Stomach (tissue), 8 donors: ENCODE measurements at regions not wholly inside any gene's neighbourhood (a gene's known extent, or its start where the extent isn't known, plus 50 kb on each side); places are given as distances from the start of the nearest gene placed in this dataset.

Experiments used
- DNase-seq, 2 donors: peaks; one replicate each; pipeline versions ENCODE4 v3.0.0 to v3.0.0-alpha.2; 2013 to 2019
- H3K27ac ChIP-seq, 5 donors: fragments of 200-600 bp in 4 of 5; sonication (generic) in 4 of 5; one replicate each; pipeline ENCODE4 v1.5.1; 2013 to 2019; ENCODE audit warnings: mild to moderate bottlenecking in 1 of 5, moderate library complexity in 1 of 5
- H3K27me3 ChIP-seq, 3 donors: fragments of 200-600 bp; sonication (generic); one replicate each; pipeline ENCODE4 v1.5.1; 2017 to 2019; ENCODE audit warnings: mixed run types in 1 of 3
- H3K36me3 ChIP-seq, 4 donors: fragments of 200-600 bp; sonication (generic); 1 replicate in 3 of 4; 2 replicates in 1 of 4; pipeline ENCODE4 v1.5.1; 2016 to 2019
- H3K4me1 ChIP-seq, 4 donors: fragments of 200-600 bp; sonication (generic); one replicate each; pipeline ENCODE4 v1.5.1; 2016 to 2019
- H3K4me3 ChIP-seq, 4 donors: fragments of 200-600 bp; sonication (generic) in 3 of 4; one replicate each; pipeline ENCODE4 v1.5.1; 2016 to 2019; ENCODE audit warnings: mild to moderate bottlenecking in 1 of 4
- H3K9me3 ChIP-seq, 4 donors: fragments of 200-600 bp; sonication (generic); one replicate each; pipeline ENCODE4 v1.5.1; 2016 to 2019
- EP300 ChIP-seq: sonication (generic); formaldehyde crosslinking; IDR thresholded peaks from one replicate; pipeline ENCODE4 v1.6.1; 2017; ENCODE audit warnings: antibody characterized with exemption
- POLR2A ChIP-seq, 4 donors: fragments of 450-650 bp; IDR thresholded peaks; one replicate each; pipeline ENCODE4 v1.6.1; 2016; ENCODE audit warnings: antibody characterized with exemption in 4 of 4, control low read depth in 2 of 4, mild to moderate bottlenecking in 1 of 4, moderate library complexity in 1 of 4
- POLR2AphosphoS5 ChIP-seq, 3 donors: sonication (generic); formaldehyde crosslinking; IDR thresholded peaks; one replicate each; pipeline ENCODE4 v1.6.1; 2016; ENCODE audit warnings: antibody characterized with exemption in 3 of 3
- WGBS, 5 donors: extraction: QIAGEN DNeasy Blood & Tissue Kit in 3 of 5; methylation state at CpG; one replicate each; pipeline versions ENCODE4 v1.1.5 to v1.1.7; 2013 to 2018; 5-methylcytosine and 5-hydroxymethylcytosine counted together
- intact Hi-C: fragments of 100-400 bp; cut with DNase I; formaldehyde crosslinking; loops from one replicate; pipeline ENCODE4 v1.15.1; 2023; ENCODE audit warnings: low total_unique reads
- TF ChIP-seq, protein P1 (sequence below), 7 experiments: fragments of 450-650 bp in 4 of 7; fragments of 200-600 bp in 3 of 7; sonication (generic) in 3 of 7; IDR thresholded peaks; one replicate each; pipeline ENCODE4 v1.5.1; 2016 to 2019; ENCODE audit warnings: antibody characterized with exemption in 7 of 7, control low read depth in 2 of 7, mild to moderate bottlenecking in 1 of 7
- donor health status: healthy with polysubstance abuse.
- donor health status: Bipolar disorder and iron deficiency.
- donor health status: healthy.

- no peaks in the 10 kb centered on the region for H3K27me3 ChIP-seq
- no peak for DNase-seq
- 65 to 83% (median 71%) methylated on average over 2 of the region's 2 CpGs for WGBS, 5 donors
- TF ChIP-seq EP300 (no peak), POLR2A (IDR thresholded peaks at IDR 0.05) (no peak), POLR2AphosphoS5 (IDR thresholded peaks at IDR 0.05) (no peak)
- TF ChIP-seq, protein P1, sequence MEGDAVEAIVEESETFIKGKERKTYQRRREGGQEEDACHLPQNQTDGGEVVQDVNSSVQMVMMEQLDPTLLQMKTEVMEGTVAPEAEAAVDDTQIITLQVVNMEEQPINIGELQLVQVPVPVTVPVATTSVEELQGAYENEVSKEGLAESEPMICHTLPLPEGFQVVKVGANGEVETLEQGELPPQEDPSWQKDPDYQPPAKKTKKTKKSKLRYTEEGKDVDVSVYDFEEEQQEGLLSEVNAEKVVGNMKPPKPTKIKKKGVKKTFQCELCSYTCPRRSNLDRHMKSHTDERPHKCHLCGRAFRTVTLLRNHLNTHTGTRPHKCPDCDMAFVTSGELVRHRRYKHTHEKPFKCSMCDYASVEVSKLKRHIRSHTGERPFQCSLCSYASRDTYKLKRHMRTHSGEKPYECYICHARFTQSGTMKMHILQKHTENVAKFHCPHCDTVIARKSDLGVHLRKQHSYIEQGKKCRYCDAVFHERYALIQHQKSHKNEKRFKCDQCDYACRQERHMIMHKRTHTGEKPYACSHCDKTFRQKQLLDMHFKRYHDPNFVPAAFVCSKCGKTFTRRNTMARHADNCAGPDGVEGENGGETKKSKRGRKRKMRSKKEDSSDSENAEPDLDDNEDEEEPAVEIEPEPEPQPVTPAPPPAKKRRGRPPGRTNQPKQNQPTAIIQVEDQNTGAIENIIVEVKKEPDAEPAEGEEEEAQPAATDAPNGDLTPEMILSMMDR (IDR thresholded peaks at IDR 0.05): no peak
- no peaks in the 10 kb centered on the region for H3K4me1 ChIP-seq
- H3K36me3 ChIP-seq: no peaks in the 10 kb centered on the region
- H3K9me3 ChIP-seq: no peaks in the 10 kb centered on the region
- intact Hi-C loops: no loop called here
- no peak overlapping the region for H3K27ac ChIP-seq
- H3K4me3 ChIP-seq: no peak overlapping the region
These were observed 591.6 kb upstream of the AGTR1 start for GRCh38 chr3:148106062-148106461.

DNA sequence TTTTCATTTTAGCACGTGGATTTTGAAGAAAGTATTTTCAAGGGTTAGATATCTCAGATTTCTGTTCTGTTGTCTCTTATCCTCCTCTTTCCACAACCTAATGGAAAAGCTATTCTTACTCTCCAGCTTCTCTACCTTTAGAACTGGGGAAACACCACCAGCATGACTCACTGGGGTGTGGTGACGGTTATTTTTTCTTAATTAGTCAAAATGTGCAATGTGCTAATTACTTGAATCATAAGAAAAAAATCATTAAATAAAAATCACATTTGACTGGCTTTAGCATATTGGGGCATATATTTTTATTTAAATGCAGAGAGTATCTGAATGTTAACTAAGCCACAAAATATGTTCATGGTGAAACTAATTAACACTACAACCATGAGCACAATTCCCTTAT lies 570.7 kb upstream of the AGTR1 start:
- no peaks in the 10 kb centered on the region for H3K27me3 ChIP-seq
- H3K9me3 ChIP-seq: no peaks in the 10 kb centered on the region
- intact Hi-C loops: no loop called here
- 45 to 60% (median 50%) methylated on average over 2 of the region's 2 CpGs for WGBS, 5 donors
- no peaks in the 10 kb centered on the region for H3K36me3 ChIP-seq
- H3K27ac ChIP-seq: no peak overlapping the region
- DNase-seq: no peak
- no peaks in the 10 kb centered on the region for H3K4me1 ChIP-seq
- TF ChIP-seq, protein P1 (IDR thresholded peaks at IDR 0.05): no peak
- TF ChIP-seq POLR2AphosphoS5 (IDR thresholded peaks at IDR 0.05): no peak
- H3K4me3 ChIP-seq: no peak overlapping the region

- WGBS, 5 donors: 42 to 68% (median 58%) methylated on average over 3 of the region's 3 CpGs
- H3K27ac ChIP-seq: no peak overlapping the region
- H3K9me3 ChIP-seq: no peaks in the 10 kb centered on the region
- H3K4me1 ChIP-seq: no peaks in the 10 kb centered on the region
- no peaks in the 10 kb centered on the region for H3K27me3 ChIP-seq
- DNase-seq: no peak
- no peaks in the 10 kb centered on the region for H3K36me3 ChIP-seq
- no peak overlapping the region for H3K4me3 ChIP-seq
- TF ChIP-seq, protein P1 (IDR thresholded peaks at IDR 0.05): no peak
- TF ChIP-seq EP300 (no peak), POLR2A (IDR thresholded peaks at IDR 0.05) (no peak), POLR2AphosphoS5 (IDR thresholded peaks at IDR 0.05) (no peak)
- intact Hi-C loops: no loop called here
These were observed 569.6 kb upstream of the AGTR1 start for GRCh38 chr3:148128136-148128535.

GRCh38 chr3:148131990-148132638 lies 565.6 kb upstream of the AGTR1 start:
- Histone ChIP-seq H3K9me3 (no peaks in the 10 kb centered on the region), H3K27ac (no peak overlapping the region), H3K4me1 (no peaks in the 10 kb centered on the region), H3K27me3 (no peaks in the 10 kb centered on the region), H3K36me3 (no peaks in the 10 kb centered on the region), H3K4me3 (no peak overlapping the region)
- intact Hi-C loops: no loop called here
- no peak for DNase-seq
- 87 to 95% (median 88%) methylated on average over 3 of the region's 3 CpGs for WGBS, 5 donors
- TF ChIP-seq POLR2AphosphoS5 (IDR thresholded peaks at IDR 0.05) (no peak), POLR2A (IDR thresholded peaks at IDR 0.05) (no peak), EP300 (no peak)
- TF ChIP-seq, protein P1 (IDR thresholded peaks at IDR 0.05): no peak
